ENCODE measurements at regions not wholly inside any gene's neighbourhood (a gene's known extent, or its start where the extent isn't known, plus 50 kb on each side); places are given as distances from the start of the nearest gene placed in this dataset.

DNA sequence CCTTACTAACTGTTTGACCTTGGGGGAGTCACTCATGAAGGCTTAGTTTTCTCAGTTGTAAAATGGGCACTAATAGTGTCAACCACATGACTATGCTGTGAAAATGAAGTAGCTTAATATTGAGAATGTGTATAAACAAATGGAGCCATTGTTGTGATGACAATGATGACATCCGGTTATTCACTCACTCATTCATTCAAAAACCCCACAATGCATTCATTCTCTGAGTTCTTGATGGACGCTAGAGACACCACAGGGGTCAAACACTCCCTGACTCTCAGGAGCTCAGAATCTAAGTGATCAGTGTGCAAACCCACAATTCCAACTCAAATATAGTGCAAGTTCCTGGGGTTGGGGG is 138.9 kb downstream of the FOXD2 start:
- Histone ChIP-seq H3K27ac (ENCODE audit: low read length) (no peak overlapping the region), H3K9me3 (ENCODE audit: control insufficient read depth, insufficient read depth, low read length) (no peaks in the 10 kb centered on the region), H3K36me3 (ENCODE audit: control insufficient read depth, insufficient read depth, low read length) (no peaks in the 10 kb centered on the region), H3K27me3 (ENCODE audit: control insufficient read depth, insufficient read depth, low read length) (no peaks in the 10 kb centered on the region), H3K4me3 (ENCODE audit: low read length) (no peak overlapping the region), H3K4me1 (ENCODE audit: control insufficient read depth, insufficient read depth, low read length) (no peaks in the 10 kb centered on the region)
- WGBS (ENCODE audit: insufficient coverage) = 80% methylated on average over 2 of the region's 2 CpGs
- TF ChIP-seq CTCF (IDR thresholded peaks at IDR 0.05) = no peak
- Mint-ChIP-seq H3K36me3 (no peaks in the 10 kb centered on the region), H3K27ac (no peak overlapping the region), H3K4me3 (no peak overlapping the region), H3K9me3 (no peaks in the 10 kb centered on the region), H3K4me1 (no peaks in the 10 kb centered on the region), H3K27me3 (ENCODE audit: low read depth in 2 of 2) (peaks cover 0 to 8% of the 10 kb centered on the region in 2 donors)
- no peak for ATAC-seq
- DNase-seq = no peak
- intact Hi-C loops (cut with micrococcal nuclease) = no loop called here

DNA sequence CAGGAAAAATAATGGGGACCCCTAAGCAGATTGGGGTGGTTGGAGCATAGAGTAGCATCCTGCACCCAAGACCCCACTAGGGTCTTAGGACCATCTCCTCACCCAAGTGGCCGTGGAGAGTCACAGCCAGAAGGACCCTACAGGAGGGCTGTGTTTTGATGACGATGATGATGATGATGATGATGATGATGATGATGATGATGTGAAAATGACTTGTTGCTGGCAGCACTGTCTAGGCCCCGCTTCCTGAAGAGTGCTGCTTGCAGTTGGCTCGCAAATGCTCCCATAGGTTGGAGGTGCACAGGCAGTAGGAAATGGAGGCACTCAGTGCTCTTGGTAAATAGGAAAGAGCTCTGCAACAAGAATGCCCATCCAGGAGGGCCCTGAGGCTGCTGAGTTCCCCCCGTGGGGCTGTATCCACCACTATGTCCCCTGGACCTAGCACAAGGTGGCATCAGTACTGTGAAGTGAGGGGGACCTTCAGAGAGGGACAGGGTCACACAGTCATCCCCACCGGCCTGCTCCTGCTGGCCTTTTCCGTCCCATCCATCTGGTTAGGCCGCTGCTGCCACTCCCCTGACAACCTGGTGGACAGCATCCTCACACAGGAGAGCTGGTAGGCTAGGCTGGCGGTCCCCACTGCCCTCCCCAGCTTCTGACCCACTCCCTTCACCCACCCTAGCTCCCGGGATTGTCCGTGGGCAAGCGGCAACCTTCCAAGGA is 139.6 kb downstream of the FOXD2 start:
- TF ChIP-seq CTCF (IDR thresholded peaks at IDR 0.05) = no peak
- intact Hi-C loops (cut with micrococcal nuclease) = no loop called here

DNA sequence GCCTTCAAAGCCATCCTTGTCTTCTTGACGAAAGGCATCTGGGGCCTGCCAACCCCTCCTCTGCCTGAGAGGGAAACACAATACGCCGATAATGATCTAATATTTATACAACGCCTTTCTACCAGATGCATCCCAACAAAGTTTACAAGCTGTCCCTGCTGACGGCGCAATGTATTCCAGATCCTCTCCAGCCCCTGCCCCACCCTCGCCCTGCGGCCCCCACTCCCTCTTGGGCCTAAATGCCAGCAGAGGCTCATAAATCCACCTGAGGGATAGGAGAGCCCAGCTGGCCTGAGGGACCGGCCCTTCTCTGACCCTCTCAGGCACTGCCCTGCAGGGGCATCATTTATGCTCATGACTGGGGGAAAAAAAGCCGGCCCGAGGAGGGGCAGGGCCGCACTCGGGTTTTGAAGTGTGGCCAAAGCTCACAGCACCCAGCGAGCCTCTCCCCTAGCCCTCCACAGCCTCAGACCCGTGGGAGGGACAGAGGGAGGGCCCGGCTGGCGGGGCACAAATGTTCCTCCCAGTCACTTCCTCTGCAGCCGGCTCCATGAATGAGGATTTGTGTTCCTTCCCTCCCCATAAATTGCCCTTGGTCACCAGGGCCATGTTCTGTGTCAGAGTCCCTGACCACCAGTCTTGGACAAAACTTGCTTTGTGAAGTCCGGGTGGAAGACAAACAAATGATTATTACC is 140.3 kb downstream of the FOXD2 start:
- WGBS (ENCODE audit: insufficient coverage) = 68% methylated on average over 19 of the region's 19 CpGs

More for the DNA sequence above, 139.6 kb downstream of the FOXD2 start:
- no peak overlapping the region for H3K27ac ChIP-seq (ENCODE audit: low read length)
- Mint-ChIP-seq H3K9me3 (no peaks in the 10 kb centered on the region), H3K36me3 (no peaks in the 10 kb centered on the region), H3K27ac (no peak overlapping the region), H3K4me1 (no peaks in the 10 kb centered on the region), H3K4me3 (no peak overlapping the region), H3K27me3 (ENCODE audit: low read depth in 2 of 2) (peaks cover 0 to 3% of the 10 kb centered on the region in 2 donors)
- DNase-seq = no peak
- WGBS (ENCODE audit: insufficient coverage) = 83% methylated on average over 12 of the region's 12 CpGs
- no peaks in the 10 kb centered on the region for H3K27me3 ChIP-seq (ENCODE audit: control insufficient read depth, insufficient read depth, low read length)
- H3K4me3 ChIP-seq (ENCODE audit: low read length) = no peak overlapping the region
- no peak for ATAC-seq
- H3K4me1 ChIP-seq (ENCODE audit: control insufficient read depth, insufficient read depth, low read length) = no peaks in the 10 kb centered on the region
- no peaks in the 10 kb centered on the region for H3K9me3 ChIP-seq (ENCODE audit: control insufficient read depth, insufficient read depth, low read length)
- H3K36me3 ChIP-seq (ENCODE audit: control insufficient read depth, insufficient read depth, low read length) = no peaks in the 10 kb centered on the region

More for the DNA sequence above, 140.3 kb downstream of the FOXD2 start:
- no peaks in the 10 kb centered on the region for H3K9me3 Mint-ChIP-seq
- H3K4me3 Mint-ChIP-seq = no peak overlapping the region
- DNase-seq = no peak
- peaks cover 0 to 3% of the 10 kb centered on the region in 2 donors for H3K27me3 Mint-ChIP-seq (ENCODE audit: low read depth in 2 of 2)
- Histone ChIP-seq H3K4me3 (ENCODE audit: low read length) (no peak overlapping the region), H3K4me1 (ENCODE audit: control insufficient read depth, insufficient read depth, low read length) (no peaks in the 10 kb centered on the region), H3K36me3 (ENCODE audit: control insufficient read depth, insufficient read depth, low read length) (no peaks in the 10 kb centered on the region), H3K27ac (ENCODE audit: low read length) (no peak overlapping the region), H3K9me3 (ENCODE audit: control insufficient read depth, insufficient read depth, low read length) (no peaks in the 10 kb centered on the region), H3K27me3 (ENCODE audit: control insufficient read depth, insufficient read depth, low read length) (no peaks in the 10 kb centered on the region)
- no peak for ATAC-seq
- intact Hi-C loops (cut with micrococcal nuclease) = no loop called here
- no peak for TF ChIP-seq CTCF (IDR thresholded peaks at IDR 0.05)
- peaks cover 0 to 1% of the 10 kb centered on the region in 2 donors for H3K4me1 Mint-ChIP-seq
- H3K27ac Mint-ChIP-seq = no peak overlapping the region
- H3K36me3 Mint-ChIP-seq = no peaks in the 10 kb centered on the region
